GDM1 (cell line): ENCODE measurements at regions not wholly inside any gene's neighbourhood (a gene's known extent, or its start where the extent isn't known, plus 50 kb on each side); places are given as distances from the start of the nearest gene placed in this dataset.
A peak's percentile ranks its signal among the peaks of the same experiment; 100 is the strongest.
"Not testable (repeated sequence)": the region's sequence is repeated elsewhere in the genome, so short reads cannot be mapped to it uniquely, and the experiment has no call there.

Source experiments
- DNase-seq: peaks from one replicate; lab custom pipeline; 2025; lab: John Stamatoyannopoulos, UW

GRCh38 chr12:9309749-9310148, 101.6 kb upstream of the PZP start:
- not testable (repeated sequence) for DNase-seq

- DNase-seq, result not testable (repeated sequence)
Measured at GRCh38 chr12:9308745-9309144, 100.5 kb upstream of the PZP start.

GRCh38 chr12:9308163-9308562, 100.0 kb upstream of the PZP start:
- DNase-seq, result not testable (repeated sequence)

GRCh38 chr12:9307255-9307654, 99.1 kb upstream of the PZP start:
- not testable (repeated sequence) for DNase-seq

GRCh38 chr12:9306004-9306403, 97.8 kb upstream of the PZP start:
- not testable (repeated sequence) for DNase-seq

GRCh38 chr12:9304540-9304939, 96.3 kb upstream of the PZP start:
- DNase-seq, result not testable (repeated sequence)

- not testable (repeated sequence) for DNase-seq
Measured at GRCh38 chr12:9295872-9296271, 87.7 kb upstream of the PZP start.

GRCh38 chr12:9294072-9294620, 86.0 kb upstream of the PZP start:
- DNase-seq, result not testable (repeated sequence)

GRCh38 chr12:9293391-9293790, 85.2 kb upstream of the PZP start:
- not testable (repeated sequence) for DNase-seq

GRCh38 chr12:9289984-9290383, 81.8 kb upstream of the PZP start:
- not testable (repeated sequence) for DNase-seq

- DNase-seq, result not testable (repeated sequence)
Measured at GRCh38 chr12:9284724-9285123, 76.5 kb upstream of the PZP start.

- not testable (repeated sequence) for DNase-seq
Measured at GRCh38 chr12:9284197-9284596, 76.0 kb upstream of the PZP start.

- DNase-seq, result peak; percentile 75
Measured at GRCh38 chr12:9283346-9284095, 75.3 kb upstream of the PZP start.

- no peak for DNase-seq
Measured at GRCh38 chr12:9276990-9277389, 68.8 kb upstream of the PZP start.

GRCh38 chr12:9273276-9273675, 65.1 kb upstream of the PZP start:
- no peak for DNase-seq

- no peak for DNase-seq
Measured at GRCh38 chr12:9271875-9272274, 63.7 kb upstream of the PZP start.

GRCh38 chr12:9264546-9264945, 56.4 kb upstream of the PZP start:
- DNase-seq, result no peak

GRCh38 chr12:9260931-9261330, 52.7 kb upstream of the PZP start:
- DNase-seq, result no peak

GRCh38 chr12:9258676-9259075, 50.5 kb upstream of the PZP start:
- DNase-seq, result no peak
